CD4-positive, alpha-beta T cell treated with Interleukin-17A for 1 hour (primary cell): ENCODE measurements at regions not wholly inside any gene's neighbourhood (a gene's known extent, or its start where the extent isn't known, plus 50 kb on each side); places are given as distances from the start of the nearest gene placed in this dataset.

ENCODE experiments used
- DNase-seq: peaks from one replicate; pipeline ENCODE4 v3.0.0-alpha.2; 2020

DNA sequence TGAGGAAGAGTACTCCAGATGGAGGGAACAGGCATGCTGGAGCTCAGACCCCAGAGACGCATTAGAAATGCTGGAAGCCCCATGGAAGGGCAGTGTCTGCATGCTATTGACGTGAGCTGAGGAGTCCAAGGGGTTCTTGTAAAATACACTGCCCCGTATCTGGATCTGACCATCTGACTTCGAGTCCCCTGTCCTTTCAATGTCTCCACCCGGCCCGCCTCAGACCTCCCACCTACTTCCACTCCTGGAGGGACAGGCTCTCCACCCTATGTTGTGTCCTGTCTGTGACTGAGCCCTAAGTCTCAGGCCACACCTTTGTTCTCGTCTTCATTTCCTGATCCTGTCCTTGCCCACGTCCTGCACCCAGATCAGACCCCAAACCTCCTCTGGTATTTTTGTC is 496.3 kb downstream of the CDH26 start:
- DNase-seq, result no peak

DNA sequence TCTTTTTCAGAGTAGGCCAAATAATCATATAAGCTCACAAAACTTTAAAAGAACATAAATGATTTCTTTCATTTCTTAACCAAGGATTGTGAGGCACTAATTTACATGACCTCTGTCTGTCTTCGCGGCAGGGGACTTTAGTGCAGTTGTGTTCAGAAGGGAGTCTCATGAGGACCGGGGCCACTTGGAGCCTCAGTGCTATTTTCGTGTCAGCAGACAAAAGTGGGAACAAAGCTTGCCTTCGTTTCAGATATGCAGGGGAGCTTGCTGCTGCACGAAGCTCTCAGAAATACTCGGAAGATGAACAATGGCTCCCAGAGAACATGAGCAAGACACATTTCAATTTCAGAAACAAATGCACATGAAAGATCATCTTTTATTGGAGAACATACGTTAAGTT is 497.0 kb downstream of the CDH26 start:
- no peak for DNase-seq

DNA sequence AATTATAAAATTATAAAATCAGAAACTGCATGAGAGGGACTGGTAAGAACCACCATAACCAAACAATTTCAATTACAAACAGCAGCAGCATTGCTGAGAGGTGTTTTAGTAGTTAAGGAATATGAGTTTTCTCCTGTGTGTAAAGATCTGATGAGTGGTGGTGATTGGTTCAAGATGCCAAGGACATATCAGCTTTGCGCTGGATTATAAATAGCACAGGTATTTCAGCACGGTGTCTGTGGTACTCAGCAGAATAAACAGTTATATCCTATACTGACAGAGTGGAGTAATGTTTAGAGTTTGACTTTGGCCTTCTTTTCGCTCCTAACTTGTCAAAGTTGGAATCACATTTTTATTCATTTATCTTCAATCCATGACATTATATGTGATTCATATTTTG is 501.0 kb downstream of the CDH26 start:
- DNase-seq, result no peak

DNA sequence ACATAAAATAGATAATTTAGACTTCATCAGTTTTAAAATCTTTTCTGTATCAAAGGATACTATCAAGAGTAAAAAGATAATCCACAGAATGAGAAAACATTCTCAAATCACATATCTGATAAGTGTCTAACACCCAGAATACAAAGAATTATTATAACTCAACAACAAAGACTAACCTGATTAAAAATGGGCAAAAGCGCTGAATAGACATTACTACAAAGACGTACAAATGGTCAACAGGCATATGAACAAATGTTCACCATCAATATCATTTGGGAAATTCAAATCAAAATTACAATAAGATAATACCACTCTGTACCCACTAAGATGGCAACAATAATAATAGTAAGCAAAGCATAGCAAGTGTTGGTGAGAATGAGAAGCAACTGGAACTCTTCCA is 503.8 kb downstream of the CDH26 start:
- DNase-seq, result no peak

- DNase-seq, result no peak
Observed at GRCh38 chr20:60463798-60464197, 505.6 kb downstream of the CDH26 start.

- DNase-seq, result no peak
Observed at GRCh38 chr20:60465439-60465838, 507.2 kb downstream of the CDH26 start.

- no peak for DNase-seq
Observed at GRCh38 chr20:60465993-60466686, 507.9 kb downstream of the CDH26 start.

GRCh38 chr20:60466687-60467022 is 508.4 kb downstream of the CDH26 start:
- DNase-seq, result no peak

GRCh38 chr20:60467078-60467477 is 508.9 kb downstream of the CDH26 start:
- no peak for DNase-seq

GRCh38 chr20:60467771-60468170 is 509.5 kb downstream of the CDH26 start:
- no peak for DNase-seq

DNA sequence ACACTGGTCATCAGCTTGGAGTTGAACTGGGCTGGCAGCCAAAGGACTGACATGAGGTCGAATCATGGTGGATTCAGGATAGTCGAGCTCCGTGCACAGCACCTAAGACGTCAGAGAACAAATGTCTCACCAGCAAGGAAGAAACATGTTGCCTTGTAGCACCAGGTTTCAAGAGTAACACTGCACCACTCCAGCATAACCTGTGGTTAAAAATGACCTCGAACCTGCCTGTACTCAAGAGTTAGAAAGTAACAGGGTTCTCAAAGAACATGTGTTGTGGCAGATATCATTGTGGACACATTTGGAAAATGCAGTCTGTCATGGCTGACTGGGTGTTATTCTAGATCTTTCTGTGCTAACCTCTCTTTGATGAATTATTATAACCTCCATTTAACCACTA is 511.6 kb downstream of the CDH26 start:
- no peak for DNase-seq

DNA sequence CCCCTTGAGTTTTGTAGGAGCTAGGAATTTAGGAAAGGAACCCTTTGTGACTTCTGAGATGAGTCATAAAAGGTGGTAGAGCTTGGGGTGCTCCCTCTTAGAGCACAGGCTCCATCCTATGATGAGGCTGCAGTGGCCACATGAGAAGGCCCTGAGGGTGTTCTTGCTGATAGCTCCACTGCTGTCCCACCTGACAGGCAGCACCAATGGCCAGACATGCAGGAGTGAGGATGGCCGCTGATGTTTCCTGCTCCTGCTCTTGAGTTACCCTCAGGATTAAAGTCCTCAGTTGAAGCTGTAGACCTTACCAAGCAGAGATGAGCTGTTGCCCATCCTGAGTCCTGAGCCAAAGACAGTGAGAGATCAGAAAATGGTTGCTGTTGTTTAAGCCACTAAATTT is 512.1 kb downstream of the CDH26 start:
- no peak for DNase-seq

DNA sequence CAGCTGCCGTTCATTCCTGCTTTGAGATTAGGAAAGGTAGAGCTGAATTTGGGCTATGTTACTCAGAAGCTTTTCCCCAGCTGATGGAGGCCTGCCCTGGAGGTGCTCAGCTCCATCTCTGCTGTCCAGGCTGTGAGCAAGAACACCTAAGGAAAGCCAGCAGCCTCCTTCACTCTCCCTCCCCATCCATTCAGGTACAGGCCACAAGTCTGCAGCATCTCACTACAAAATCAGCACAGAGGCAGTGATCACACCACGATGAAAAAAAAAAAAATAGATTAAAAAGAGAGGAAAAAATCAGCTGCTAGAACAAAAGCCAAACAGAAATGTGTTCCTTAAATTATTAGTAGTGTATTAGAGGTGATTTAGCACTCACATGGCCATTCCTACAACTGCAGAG is 515.0 kb downstream of the CDH26 start:
- no peak for DNase-seq

DNA sequence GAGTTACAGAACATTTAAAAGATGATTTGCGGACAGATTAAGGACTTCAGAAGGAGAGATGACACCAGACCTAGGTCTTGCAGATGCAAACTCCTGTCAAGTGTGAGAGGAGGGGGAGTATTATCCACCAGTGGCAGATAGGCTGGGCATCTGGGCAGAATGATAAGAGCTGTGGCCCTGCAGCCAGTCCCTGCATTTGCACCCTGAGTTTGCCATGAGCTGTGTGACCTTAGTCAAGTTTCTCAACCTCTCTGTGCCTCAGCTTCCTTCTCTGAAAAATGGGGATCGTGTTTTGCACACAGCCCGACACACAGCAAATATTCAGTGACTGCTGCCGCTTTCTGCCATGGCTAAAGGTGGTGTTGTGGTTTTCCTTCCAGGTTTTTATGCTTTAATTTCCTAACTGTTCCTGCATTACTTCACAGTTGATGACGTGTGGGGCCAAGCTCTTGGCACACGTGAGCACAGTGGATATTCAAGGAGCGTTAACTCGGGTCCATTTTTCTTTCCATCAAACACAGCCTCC is 516.2 kb downstream of the CDH26 start:
- no peak for DNase-seq

- DNase-seq, result no peak
Observed at GRCh38 chr20:60476045-60476444, 517.8 kb downstream of the CDH26 start.

DNA sequence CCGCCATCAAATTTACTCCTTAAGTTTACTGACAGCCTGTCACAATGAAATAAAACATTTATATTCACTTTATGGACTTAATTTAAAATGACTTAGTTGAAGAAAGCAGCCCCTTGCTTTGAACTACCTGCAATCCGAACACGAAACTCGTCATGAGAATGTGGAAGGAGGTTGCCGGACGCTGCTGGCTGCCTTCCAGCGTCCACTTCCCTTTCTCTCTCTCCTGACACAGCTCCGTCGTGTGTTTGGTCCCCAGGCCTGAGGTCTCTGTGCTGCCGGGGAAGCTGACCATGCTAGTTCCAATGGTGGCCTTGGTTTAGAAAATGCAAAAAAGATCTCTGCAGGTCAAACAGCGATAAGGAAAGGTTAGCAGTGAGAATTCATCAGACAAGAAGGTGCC is 519.7 kb downstream of the CDH26 start:
- no peak for DNase-seq

- no peak for DNase-seq
Observed at GRCh38 chr20:60478533-60478932, 520.3 kb downstream of the CDH26 start.

DNA sequence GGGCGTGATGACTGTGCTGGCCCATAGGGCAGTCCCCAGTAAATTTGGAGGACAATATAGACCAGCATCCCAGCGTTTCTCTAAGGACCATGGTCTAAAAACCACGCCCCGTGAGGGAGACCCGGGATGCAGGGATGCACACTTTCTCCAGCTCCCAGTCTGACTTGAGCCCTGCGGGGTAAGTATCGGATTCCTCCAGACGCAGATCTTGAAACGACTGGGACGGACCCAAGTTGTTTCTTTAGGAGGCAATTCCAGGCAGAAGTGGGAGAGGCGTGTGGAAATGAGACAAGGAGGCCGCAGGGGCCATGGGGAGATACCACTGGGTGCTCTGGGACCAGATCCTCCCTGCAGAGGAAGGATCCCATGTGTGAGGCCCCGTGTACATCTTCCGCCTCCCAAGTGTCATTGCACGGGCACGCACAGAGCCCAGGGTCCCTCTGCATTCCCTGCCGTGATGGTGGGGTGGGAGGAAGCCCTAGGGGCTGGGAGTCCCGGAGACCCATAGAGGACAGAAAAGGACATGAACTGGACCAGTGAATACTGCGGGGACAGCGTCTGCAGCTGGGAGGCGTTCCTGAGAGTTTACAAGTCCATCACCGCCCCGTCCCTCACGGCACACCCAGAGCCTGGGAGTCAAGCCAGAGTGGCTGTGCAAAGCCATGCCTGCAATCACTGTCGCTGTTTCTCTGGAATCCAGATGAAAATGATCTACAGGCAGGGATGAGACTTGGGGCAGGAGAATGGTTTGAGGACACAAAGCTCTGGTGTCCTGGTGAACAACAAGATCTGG is 522.9 kb downstream of the CDH26 start:
- no peak for DNase-seq

DNA sequence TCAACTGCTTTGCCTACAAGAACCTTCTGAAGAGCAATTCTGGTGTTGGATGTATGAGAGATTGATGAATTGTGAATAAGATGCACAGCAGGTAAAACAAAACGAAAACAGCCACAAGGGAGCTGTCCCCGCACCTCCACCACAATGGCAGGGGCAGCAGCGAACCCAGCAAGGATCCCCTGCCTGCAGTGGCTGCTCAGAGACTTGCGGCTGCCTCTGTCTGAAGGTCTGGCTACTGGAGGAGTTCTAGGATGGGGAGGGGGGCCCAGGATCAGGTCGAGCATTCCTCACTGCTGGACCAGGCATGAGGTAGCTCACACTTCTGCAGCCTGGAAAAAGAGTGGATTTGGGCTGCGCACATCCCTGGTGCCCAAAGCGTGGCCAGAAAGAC is 523.5 kb downstream of the CDH26 start:
- no peak for DNase-seq

GRCh38 chr20:60482221-60483008 is 524.2 kb downstream of the CDH26 start:
- no peak for DNase-seq

GRCh38 chr20:60483371-60483770 is 525.1 kb downstream of the CDH26 start:
- DNase-seq, result no peak

DNA sequence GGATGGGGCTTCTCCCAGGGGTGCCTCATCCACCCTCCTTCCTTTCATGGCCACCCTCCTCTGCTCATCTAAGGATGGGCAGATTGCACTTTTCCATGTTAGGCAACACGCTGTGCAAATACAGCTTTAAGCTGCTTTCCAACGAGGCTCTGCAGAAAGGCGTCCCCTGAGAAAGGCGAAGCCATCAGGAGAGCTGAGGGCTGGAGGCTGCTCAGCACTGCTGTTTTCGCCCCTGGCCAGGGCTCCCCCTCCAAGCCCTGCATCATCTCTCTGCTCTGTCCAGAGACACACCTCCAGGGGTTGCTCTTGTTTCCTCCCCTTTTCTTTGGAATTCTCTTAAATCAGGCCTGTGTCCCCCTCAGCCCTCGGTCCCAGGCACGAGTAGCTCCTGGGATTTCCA is 526.1 kb downstream of the CDH26 start:
- no peak for DNase-seq

- no peak for DNase-seq
Observed at GRCh38 chr20:60485012-60485760, 527.0 kb downstream of the CDH26 start.
